ENCODE measurements at regions not wholly inside any gene's neighbourhood (a gene's known extent, or its start where the extent isn't known, plus 50 kb on each side); places are given as distances from the start of the nearest gene placed in this dataset.
"Not testable (repeated sequence)": the region's sequence is repeated elsewhere in the genome, so short reads cannot be mapped to it uniquely, and the experiment has no call there.

DNA sequence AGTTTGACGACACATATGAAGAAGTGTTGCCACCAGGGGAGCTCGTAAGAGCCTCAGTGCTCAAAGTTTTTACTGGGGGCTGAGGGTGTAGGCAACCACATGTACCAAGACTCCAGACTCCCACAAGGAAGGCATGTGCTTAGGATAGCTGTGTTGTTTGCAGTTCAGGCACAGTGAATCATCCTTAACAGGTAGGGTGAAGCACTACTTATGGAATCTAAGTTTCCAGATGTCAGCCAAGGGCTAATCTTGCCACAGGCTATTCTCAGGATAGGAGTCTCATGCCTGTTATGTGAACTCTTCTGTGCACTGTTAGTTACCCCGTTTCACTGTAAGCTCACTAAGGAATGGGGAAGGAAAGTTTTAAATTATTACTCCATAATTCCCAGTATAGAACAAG is 202.6 kb downstream of the TMA16 start:
- DNase-seq = no peak

DNA sequence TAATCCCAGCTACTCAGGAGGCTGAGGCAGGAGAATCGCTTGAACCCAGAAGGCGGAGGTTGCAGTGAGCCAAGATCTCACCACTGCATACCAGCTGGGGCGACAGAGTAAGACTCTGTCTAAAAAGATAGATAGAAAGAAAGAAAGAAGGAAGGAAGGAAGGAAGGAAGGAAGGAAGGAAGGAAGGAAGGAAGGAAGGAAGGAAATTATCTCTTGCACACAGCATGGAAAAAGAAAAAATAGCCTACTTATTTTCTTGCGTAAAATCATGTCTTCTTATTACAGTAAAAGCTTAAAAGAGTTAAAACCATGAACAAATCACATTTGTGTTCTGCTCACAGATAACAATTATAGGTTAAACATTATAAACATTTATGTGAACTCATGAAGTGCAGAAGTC is 205.9 kb downstream of the TMA16 start:
- not testable (repeated sequence) for DNase-seq

DNA sequence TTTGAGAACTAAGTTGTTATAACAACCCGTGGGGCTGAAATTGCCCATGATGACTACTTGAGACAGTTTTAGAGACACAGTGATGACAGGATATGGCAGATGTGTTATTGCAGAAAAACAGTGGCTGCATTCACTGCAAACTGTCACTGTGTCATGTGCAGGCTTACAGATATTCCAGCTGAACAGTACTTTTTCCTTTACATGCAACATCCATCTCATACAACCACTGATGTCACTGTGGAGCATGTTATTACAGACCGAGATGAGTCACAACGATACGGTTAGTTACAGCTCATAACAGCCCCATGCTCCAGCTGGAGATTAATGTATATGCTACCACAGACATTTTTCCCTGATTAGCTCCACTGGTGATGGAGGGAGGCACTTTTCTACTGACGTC is 207.4 kb downstream of the TMA16 start:
- DNase-seq = no peak

DNA sequence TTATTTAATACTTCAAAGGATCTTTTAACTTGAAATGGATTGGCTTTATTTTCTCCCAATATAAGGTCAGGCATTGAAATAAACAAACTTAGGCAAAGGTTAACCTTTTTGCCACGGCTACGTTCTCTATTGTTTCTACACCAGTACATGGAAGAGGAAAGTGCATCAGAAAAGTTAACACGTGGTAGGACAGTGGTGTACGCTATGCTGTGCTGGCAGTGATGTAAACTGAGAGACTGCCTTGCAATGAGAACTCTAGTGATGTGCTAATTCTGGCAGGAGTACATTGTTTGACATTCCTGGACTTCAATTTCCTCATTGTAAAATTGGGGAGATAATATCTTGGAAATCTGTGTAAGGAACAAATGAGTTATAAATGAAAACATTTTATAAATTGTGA is 208.2 kb downstream of the TMA16 start:
- no peak for DNase-seq

DNA sequence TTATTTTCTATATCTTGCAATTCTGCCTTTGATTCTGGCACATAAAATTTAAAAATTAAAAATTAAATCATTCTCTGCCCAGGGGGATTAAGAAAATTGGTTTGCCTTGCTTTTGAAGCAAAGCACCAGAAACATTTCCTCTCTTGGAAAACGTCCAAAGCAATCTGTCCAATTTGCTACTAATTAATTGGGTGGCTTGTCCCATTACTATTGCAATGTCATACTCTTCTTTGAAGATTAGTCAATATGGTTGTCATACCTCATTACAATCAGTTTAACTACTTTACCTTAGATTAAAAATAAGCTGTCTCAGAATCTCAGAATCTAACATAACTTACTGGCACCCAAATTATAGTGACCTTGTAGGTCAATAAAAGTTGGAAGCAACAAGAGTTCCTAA is 208.8 kb downstream of the TMA16 start:
- DNase-seq = no peak

DNA sequence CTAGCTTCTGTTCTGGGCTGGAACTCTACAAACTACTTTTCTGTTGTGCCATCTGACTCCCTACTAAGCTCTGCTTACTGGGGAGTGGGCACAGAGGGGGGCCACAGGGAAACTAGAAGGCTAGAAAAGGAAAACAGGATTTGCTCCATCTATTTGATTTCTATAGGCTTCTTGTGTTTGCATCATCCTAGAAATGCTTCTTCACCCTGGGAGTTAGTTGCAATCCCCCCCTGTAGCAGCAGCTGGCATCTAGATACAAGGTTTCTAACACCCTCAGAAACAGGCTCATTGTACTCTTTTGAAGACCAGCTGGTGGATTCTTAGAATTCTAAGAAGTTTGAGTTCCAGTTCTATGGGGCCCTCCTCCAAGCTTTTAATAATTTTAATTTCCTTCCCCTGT is 213.4 kb downstream of the TMA16 start:
- DNase-seq = no peak

DNA sequence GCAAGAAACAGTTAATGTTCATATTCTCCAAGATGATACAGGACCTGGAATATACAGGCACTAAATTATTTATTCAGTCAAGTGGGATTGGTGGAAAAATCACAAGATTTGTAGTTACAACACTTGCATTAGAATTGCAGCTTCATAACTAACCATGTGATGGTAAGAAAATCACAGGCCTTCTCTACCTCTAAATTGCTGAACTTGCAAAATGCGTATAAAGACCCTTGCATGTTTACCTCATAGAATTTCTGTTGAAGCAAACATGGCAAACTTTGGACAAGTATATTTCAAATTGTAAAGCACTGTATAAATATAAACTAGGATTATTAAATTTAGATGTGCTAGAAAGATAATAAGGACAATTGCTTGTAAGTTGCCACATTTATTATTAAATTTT is 215.1 kb downstream of the TMA16 start:
- DNase-seq = no peak

DNA sequence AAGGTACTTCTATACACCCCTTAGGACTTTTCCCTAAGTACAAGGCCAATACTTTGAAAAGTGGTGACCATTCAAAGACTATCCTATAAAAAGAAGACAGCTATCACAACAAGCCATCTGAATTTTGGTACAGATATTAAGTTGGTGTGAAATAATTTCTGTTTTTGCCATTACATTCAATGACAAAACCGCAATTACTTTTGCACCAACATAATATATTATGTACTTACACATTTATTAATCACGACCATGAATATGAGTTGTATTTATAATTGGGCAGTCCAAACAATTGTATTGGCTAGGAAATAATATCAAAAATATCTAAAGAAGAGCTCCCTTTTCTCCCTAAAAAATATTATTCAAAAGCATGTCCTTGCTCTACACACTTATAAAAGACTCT is 215.7 kb downstream of the TMA16 start:
- DNase-seq = no peak

DNA sequence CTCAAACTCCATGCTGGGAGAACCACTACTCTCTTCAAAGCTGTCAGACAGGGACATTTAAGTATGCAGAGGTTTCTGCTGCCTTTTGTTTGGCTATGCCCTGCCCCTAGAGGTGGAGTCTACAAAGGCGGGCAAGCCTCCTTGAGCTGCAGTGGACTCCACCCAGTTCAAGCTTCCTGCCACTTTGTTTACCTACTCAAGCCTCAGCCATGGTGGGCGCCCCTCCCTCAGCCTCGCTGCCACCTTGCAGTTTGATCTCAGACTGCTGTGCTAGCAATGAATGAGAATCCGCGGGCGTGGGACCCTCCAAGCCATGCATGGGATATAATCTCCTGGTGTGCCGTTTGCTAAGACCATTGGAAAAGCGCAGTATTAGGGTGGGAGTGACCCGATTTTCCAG is 230.0 kb downstream of the TMA16 start:
- DNase-seq = not testable (repeated sequence)

DNA sequence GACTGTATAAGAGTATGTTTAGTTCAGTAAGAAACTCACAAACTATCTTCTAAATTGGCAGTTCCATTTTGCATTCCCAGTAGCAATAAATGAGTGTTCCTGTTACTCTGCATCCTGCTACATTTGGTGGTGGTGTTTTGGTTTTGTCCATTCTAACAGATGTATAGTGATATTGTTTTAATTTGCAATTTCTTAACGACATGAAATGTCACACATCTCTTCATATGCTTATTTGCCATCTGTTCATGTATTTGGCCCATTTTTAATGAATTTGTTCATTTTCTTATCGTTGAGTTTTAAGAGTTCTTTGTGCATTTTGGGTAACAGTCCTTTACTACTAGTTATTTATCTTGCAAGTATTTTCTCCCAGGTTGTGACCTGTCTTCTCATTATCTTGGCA is 232.2 kb downstream of the TMA16 start:
- no peak for DNase-seq

DNA sequence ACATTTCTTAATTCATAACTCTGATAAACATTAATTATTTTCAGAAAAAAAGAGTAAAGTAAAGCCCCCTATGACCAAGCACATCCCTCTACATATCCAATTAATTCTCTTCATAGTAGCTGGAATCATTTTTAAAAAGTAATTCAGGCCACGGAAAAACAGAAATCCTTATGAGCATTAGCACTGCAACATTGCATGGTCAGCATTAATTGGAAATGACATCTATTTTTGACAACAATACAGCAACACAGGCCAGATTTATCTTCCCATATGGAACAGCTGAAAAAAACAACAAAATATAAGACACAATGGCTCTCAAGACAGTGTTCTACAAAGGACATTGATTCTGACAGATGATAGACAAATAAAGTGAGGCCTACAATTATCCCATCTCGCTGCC is 236.6 kb downstream of the TMA16 start:
- DNase-seq = no peak

DNA sequence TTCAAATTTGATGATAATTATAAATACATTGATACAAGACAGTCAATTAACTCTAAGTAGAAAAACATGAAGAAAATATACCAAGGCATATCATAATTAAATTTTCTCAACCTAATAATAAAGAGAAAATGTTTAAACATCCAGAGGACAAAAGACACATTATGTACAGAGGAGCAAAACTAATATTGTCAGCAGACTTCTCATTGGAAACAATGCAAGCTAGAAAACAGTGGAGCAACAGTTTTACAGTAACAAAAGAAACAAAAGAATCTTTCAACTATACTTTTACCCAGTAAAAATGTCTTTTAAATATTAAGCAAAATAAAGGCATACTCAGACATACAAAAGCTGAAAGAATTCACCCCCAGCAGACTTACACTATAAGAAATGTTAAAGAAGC is 238.0 kb downstream of the TMA16 start:
- DNase-seq = no peak

DNA sequence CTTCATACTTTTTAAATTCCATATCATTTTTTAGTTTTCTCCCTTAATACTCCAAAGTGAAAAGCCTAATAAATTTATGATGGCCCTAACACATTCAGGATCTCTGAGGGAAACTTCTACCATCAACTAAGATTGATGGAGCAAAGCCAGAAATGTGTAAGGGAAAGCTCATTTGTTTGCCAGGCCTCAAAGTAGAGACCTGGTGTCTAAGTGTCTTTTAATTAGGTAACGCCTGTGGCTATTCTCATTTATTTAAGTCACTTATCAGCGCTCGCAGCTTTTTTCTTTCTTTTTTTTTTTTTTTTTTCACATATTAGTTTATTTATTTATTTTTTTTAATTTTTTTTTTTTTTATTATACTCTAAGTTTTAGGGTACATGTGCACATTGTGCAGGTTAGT is 242.4 kb downstream of the TMA16 start:
- DNase-seq = no peak

DNA sequence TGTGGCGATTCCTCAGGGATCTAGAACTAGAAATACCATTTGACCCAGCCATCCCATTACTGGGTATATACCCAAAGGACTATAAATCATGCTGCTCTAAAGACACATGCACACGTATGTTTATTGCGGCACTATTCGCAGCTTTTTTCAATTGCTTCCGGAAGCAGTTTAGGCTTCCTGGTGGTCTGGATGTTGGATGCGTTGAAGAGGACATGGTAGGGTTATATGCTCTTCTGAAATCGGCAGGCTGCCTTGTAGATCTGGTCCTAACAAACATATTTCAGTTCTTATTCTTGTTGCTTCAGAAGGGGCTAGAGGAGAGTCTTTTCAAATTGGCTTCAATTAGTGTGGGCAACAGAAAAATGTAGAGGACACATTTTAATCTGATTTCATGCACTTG is 243.4 kb downstream of the TMA16 start:
- not testable (repeated sequence) for DNase-seq

DNA sequence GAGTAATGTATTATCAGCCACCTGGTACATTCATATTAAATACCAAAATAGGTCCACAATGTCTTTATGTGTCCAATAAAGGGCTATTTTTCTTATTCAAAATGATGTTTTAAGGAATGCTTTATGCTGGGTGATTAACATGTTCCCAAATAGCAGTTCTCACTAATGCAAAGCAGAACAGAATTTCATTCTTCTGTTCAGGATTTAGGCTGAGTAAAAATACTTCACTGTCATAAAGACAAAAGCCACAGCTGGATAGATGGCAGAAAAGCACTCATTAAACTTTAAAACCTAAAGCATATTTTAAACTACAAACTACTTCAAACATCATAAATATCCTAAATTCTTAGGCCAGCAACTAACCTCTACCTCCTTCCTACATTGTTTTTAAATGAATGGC is 244.0 kb downstream of the TMA16 start:
- DNase-seq = no peak

DNA sequence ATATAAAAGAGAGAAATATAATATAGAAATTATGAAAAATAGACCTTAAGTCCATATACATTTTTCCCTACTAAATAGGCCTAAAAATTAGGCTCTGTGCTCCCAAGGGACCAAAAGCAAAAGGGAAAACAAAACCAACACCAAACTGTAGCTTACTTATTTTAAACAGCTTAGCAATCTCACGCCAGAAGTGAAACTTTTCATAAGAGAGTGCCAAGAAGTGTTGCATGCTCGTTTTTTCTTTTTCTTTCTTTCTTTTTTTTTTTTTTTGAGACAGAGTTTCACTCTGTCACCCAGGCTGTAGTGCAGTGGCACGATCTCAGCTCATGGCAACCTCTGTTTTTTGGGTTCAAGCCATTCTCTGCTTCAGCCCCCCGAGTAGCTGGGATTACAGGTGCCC is 250.4 kb downstream of the TMA16 start:
- no peak for DNase-seq

DNA sequence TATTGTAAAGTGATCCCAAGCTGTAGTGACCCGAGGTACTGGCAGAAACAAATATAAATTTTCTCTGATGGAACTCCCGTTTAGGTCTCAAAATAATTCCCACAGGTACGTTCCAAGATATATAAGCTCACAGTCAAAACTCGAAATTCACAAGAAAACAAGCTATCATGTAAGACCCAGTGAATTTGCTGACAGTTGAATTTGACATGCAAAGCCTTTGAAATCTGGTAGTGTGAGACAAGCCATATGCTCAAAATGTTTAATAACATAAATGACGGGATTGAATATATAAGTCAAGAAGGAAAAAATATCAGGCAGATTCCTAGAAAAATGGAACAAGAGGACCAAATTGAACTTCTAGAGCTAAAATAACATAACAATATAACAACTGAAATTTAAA is 252.8 kb downstream of the TMA16 start:
- no peak for DNase-seq

DNA sequence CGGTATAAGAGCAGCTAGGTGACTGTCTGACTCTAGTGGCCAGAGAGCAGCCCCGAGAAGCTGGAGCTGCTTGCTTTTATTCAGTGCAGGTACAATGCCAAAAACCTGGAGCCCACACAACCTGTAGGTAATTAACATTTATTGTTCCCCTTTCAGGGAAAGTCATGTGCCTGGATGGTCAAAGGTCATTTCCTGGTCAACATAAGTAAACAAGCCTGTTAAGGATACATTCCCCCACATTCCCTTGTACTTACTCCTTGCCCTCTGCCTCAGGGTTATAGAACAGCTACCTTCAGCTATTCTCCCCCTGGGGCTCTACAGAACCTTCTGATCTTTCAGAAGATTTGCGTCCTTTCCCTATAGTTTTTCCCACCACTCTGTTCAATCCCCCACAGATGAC is 253.4 kb downstream of the TMA16 start:
- no peak for DNase-seq

DNA sequence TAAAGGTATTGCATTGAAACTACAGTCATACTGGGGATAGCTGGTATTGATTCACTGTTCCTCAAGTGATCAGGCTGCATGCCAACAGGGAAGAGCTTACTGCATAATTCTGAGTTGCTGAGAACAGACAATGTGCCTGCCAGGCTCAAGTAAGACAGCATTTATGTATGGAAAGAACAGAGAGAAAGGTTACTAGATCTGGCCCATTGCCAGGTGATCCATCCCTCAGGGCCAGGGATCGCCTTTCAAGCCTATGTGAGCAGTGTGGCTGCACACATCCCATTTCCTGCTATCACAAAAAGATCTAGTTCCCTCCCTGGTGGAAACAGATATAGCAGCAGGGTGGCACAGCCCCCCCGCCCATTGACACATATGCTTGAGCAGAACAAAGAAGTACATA is 254.0 kb downstream of the TMA16 start:
- DNase-seq = no peak

DNA sequence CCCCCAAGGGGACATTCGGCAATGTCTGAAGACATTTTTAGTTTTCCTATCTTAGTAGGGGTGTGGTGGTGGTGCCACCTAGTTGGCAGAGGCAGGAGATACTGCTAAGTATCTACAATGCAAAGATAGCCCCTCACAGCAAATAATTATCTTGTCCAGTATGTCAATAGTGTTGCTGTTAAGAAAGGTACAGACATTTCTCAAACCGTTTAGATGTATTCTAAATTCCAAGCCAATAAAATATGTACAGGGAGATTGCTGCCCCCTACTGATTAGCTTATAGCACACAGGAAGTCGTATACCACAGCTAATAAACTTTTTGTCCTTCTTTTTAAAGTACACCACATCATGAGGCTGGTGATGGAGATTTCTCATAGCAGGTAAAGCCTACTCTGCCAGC is 260.5 kb downstream of the TMA16 start:
- DNase-seq = no peak

DNA sequence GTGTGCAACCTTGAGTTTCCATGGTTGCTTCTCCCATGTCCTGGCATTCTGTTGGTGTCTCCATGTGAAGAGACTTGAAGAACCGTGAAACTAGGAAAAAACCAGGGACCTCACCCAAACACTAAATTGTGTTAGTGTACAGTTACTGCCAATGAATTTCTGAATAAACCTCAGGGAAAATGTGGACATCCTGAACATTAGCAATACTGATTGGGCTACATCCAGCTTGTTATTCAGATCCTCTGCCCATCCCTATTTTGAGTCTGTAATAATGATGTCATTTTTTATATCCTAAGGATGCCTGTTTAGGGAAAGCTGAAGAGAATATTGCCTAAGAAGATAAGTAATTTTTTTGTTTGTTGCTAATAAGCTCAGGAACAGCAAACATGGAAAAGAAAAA is 262.7 kb downstream of the TMA16 start:
- no peak for DNase-seq

DNA sequence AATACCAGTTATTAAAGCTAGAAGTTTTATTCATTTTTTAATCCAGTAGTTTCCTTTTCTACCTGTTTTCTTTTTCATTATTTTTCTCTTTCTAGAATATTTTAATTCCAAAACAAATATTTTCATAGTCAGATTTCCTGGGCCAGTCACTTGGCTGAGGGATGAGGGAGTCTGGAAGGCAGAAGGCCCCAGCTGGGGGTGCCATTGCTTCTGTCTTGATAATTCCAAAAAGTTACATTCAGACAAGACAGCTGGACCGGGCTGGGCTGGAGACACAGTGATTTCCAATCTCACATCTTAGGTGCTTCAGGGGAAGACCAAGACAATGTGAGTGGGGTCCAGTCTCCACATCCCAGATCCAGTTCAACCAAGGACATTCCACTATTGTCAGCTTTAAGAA is 263.5 kb downstream of the TMA16 start:
- DNase-seq = no peak

DNA sequence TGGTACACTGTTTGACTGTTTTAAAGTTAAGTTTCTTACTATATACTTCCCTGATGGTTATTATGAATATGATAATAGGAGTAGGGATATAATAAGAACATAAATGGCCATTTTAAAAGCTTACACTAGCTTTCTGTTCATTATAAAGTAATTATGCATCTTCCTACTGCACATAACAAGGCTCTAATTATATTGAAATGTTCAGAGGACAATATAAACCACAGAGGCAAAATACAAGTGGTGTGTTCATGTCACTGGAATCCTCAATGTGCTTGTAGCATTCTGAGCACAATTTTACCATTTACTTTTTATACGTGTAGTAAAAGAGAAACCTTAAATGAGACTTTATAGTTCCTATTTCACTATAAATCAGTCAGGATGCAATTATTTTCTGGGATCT is 268.3 kb downstream of the TMA16 start:
- DNase-seq = no peak

DNA sequence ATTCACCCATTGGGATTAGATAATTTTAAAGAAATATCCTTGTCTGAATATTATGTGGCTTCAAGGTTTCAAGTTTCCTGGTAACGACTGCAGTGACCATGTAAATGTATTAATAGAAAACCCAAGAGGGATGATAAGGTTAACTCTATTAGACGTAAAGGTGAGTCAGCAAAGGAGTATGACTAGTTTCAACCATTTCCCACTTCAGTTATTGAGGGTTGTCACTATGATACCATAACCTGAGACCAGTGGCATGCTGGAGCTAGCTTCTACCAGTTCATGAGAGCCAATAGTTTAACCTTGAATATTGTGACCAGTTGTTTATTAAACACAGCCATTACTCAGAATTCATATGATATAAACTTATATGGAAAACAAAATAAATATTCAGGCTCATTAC is 270.1 kb downstream of the TMA16 start:
- no peak for DNase-seq

DNA sequence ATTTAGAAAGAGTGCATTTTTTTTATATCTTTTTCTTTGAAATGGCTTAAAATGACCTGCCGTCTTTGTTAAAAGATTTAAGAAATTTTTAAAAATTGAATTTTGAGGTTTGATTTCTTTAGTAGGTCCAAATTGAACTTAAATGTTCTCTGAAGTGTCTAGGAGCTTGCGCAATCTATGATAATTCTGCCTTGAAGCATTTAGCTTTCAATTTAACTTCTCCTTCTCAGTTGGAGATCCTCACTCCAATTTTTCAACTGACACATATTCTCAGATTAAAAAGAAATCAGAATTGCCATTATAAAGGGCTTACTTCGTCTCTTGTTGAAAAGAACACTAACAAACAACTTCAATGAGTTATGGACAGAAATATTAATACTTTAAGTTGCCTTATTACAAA is 273.5 kb downstream of the TMA16 start:
- DNase-seq = no peak

DNA sequence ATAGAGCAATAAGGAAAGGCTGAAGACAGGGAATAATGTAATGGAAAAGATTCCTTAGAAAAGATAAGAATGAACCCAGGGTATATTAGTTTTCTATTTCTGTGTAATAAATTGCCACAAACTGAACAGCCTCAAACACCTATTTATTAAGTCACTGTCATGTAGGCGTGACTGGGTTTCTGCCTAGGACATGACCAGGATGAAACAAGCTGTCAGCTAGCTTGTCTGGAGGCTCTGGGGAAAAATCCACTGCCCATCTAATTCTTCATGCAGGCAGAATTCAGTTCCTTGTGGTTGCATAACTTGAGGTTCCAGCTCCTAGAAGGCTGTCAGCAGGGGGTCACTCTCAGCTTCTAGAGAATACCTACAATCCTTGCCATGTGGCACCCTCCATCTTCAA is 277.7 kb downstream of the TMA16 start:
- no peak for DNase-seq

DNA sequence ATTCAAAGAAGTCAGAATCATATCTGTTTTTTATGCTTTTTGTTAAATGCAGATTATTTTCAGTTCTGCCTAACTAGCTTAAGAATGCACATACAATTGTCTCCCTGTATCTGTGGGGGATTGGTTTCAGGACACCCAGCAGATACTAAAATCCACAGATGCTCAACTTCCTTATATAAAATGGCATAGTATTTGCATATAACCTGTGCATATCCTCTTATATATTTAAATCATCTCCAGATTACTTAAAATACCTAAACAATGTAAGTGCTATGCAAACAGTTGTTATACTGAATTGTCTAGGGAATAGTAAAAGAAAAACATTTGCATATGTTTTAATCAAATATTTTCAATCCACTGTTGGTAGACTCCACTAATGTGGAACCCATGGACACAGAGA is 279.4 kb downstream of the TMA16 start:
- no peak for DNase-seq
